HG03064 (cell line): ENCODE measurements at regions not wholly inside any gene's neighbourhood (a gene's known extent, or its start where the extent isn't known, plus 50 kb on each side); places are given as distances from the start of the nearest gene placed in this dataset.
"Not testable (repeated sequence)": the region's sequence is repeated elsewhere in the genome, so short reads cannot be mapped to it uniquely, and the experiment has no call there.

Experiments used
- ATAC-seq: cut with Tn5 transposase; IDR thresholded peaks from one replicate; pipeline ENCODE4 v1.9.1; 2021; ENCODE audit warnings: low read depth; ENCODE audit not compliant: unreplicated experiment

GRCh38 chr18:40258311-40258710, 1696.7 kb upstream of the PIK3C3 start:
- no peak for ATAC-seq

GRCh38 chr18:40250236-40250635, 1704.8 kb upstream of the PIK3C3 start:
- no peak for ATAC-seq

DNA sequence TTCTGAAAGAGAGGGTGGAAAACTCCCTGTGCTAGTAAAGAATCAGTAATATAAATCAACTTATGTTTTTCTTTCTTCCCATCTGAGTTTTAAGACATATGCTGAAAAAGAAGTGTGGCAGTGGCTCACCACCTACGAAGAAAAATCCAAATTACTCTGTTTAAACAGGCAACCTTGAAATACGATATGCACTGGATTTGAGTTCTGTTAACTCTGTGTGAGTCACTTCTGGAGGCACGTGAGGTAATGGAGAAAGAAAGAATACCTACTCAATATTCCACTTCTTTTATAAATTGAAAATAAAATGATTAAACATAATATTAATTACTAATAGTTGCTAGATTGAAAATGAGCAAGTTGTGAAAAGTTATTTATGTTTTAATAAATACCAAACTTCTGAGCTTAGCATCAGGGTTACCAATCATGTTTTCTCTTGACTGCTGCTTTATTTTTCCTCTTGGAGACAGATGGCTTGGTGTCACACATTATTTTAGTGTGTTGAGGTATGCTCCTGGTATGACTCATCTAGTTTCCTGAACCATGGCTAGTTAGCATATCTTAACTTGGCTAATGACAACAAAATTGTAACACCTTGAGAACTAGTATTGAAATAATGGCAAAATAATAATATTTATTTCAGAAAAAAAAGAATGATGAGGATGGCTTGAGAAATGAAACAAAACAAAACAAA, 1705.5 kb upstream of the PIK3C3 start:
- ATAC-seq, result no peak

GRCh38 chr18:40245612-40246011, 1709.4 kb upstream of the PIK3C3 start:
- ATAC-seq, result not testable (repeated sequence)

DNA sequence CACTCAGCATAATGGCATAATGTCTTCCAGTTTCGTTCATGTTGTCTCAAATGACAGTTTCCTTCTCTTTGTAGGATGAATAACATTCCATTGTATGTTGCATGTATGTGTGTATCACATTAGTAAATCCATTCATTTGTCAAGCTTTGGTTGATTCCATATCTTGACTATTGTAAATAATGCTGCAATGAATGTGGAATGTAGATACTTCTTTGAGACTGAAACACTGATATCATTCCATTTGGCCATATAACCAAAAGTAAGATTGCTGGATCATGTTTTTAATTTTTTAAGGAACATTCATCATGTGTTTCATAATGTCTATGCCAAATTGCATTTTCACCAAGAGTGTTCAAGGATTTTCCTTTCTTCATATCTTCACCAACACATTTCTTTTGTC, 1711.4 kb upstream of the PIK3C3 start:
- no peak for ATAC-seq

DNA sequence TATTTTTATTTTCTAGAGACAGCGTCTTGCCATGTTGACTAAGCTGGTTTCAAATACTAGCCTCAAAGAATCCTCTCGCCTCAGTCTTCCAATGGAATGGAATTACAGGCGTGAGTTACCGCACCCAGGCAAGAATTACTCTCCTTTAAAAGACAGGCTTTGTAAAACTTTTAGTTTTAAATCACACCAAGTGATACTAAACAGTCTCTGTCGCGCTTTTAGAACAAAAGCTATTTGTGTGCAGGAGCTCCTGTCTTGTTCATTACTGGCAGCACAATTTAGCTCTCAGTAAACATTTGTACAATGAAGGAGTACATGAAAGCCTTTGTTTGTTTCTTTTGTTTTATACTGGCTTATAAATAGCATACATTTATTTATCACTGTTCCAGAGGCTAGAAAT, 1719.2 kb upstream of the PIK3C3 start:
- no peak for ATAC-seq

DNA sequence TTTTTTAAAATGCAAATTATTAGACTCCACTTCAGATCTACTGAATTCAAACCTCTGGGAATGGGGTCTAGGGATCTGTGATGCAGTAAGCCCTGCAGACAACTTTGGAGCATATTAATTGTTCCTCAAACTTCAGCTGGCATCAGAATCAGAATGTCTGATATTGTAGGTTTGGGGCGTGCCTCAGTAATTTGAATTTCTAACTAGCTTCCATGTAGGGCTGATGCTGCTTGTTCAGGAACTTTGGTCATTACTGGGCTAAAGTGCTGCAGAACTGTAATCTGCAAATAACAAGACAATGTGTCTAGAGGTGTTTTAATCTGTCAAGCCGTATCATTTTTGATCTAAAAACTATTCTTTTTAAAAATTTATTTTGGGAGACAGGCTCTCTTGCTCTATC, 1719.7 kb upstream of the PIK3C3 start:
- no peak for ATAC-seq

DNA sequence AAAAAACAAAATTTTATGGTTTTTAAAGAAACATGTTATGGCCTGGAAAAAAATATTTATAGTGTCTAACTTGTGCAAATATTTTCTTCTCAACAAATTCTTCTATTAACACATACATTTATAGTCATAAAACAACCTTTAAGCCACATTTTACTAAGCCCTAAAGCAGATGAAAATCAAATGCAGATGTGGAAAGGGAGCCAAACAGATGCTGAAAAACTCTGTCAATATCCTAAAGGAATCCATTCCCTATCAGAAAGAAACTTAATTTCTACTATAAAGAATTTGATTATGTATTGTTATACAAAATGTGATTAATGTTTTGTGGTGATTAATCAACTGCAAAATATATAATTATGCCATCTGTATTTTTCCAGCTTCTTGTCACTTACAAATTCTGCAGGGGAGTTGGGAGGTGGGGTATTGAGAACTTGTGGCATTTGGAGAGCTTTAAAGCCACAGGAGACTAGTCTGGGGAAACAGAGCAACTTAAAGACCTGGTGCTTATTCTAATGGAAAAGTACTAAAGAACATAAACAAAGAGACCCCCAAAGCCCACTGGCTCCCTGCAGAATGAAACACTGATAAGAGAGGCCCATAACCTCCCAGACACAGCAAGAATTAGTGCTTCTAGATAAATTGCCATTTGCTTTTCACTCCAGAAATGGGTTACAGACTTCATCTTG, 1721.0 kb upstream of the PIK3C3 start:
- ATAC-seq, result no peak

DNA sequence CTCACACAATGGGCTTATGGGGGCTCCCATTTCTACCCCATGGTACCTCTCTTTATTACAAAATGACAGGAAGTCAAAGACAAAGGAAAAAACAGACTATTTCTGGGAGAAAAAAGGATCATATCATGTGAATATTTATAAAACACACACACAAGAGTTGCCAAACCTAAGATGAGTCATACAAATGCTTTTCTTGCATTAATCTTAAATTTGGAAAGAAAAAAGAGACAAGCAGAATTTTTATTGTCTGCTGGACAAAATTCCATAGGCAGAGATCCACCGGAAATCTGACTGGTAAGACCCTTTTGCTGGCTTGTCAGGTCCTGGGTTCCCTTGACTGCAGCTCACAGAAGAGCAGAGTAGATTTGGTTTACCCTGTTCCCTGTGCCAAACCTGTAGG, 1732.3 kb upstream of the PIK3C3 start:
- ATAC-seq, result no peak

- no peak for ATAC-seq
Observed at GRCh38 chr18:40216856-40217255, 1738.2 kb upstream of the PIK3C3 start.

GRCh38 chr18:40215979-40216378, 1739.1 kb upstream of the PIK3C3 start:
- no peak for ATAC-seq

DNA sequence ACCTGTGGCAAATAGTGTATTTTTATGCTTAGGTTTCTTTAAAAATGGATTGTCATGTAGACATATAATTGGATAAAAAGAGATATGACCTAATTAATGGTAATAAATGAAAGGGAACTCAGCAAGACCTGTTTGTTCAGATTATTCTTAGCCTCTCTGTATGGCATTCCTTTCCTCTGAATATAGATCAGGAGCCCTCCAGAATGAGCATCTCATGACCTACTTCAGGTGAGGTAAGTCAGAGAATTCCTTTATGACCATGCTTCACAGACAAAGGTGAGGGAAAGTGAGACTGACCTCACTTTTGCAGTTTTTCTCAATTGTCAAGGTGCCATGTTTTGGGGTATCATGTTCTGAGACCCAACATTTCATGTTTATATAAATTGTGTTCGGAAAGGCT, 1744.3 kb upstream of the PIK3C3 start:
- no peak for ATAC-seq

- no peak for ATAC-seq
Observed at GRCh38 chr18:40208958-40209357, 1746.1 kb upstream of the PIK3C3 start.

GRCh38 chr18:40197711-40198110, 1757.3 kb upstream of the PIK3C3 start:
- ATAC-seq, result no peak

DNA sequence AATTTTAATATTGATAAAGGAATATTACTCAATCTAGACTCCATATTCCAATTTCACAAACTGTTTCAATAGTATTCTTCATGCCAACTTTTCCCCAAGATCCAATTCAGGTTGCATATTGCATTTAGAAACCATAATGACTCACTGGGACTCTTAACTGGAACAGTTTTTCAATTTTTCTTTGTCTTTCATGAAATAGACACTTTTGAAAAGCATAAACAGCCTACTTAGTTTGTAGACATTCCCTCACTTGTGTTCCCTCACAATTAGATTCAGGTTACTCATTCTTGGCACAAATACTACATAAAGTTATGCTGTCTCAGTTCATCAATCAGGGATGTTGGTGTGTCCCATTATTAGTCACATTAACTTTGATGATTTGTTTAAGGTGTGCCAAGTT, 1768.4 kb upstream of the PIK3C3 start:
- ATAC-seq, result no peak

DNA sequence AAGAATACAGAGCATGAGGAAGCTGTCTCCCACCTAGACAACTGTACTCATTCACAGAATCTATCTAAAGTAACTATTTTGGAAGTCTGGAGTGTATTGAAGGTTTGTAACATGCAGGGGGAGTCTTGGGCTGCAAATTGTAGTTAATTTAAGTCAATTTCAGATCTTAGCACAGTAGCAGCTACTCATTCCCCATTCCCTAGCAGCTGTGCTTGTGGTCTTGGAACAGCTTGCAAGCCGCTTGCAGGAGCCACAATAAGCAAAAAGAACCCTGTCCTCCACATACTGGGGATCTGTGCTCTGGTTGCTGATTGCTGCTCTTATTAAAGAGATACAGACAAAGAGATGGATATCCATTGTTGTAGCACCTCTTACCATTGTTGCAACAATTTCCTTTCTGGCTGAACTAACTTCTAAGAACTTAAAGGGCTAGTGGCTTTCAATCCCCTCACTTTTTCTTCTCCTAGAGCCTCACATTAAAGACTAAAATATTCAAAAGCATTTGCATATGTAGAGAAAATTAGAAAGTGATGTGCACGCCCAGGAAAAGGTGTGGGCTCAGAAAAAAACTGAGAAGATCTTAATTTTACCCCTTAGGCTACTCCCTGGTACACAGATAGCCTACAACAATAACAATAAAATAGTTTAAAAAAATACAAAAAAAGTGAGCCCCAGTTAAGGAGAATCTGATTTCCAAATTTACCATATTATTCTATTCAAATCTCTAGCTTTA, 1775.1 kb upstream of the PIK3C3 start:
- no peak for ATAC-seq

DNA sequence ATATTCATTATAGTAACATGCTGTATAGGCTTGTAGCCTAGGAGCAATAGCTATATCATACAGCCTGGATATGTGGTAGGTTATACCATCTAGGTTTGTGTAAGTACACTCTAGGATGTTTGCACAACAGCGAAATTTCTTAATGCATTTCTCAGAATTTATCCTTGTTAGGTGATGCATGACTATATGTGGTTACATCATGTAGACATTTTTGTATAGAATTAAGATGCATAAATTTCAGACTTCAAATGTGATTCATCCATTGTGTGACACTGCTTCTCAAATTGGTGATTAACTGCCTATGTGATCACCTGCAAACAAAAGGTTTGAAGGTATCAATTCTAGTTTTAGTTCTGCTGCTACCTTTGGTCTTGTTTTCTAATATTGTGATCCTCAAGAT, 1787.0 kb upstream of the PIK3C3 start:
- no peak for ATAC-seq

- ATAC-seq, result no peak
Observed at GRCh38 chr18:40163254-40163653, 1791.8 kb upstream of the PIK3C3 start.

GRCh38 chr18:40160361-40160760, 1794.7 kb upstream of the PIK3C3 start:
- no peak for ATAC-seq

- ATAC-seq, result no peak
Observed at GRCh38 chr18:40159141-40160017, 1795.7 kb upstream of the PIK3C3 start.

- no peak for ATAC-seq
Observed at GRCh38 chr18:40157120-40157519, 1797.9 kb upstream of the PIK3C3 start.
